ES-I3 (cell line): ENCODE measurements at regions not wholly inside any gene's neighbourhood (a gene's known extent, or its start where the extent isn't known, plus 50 kb on each side); places are given as distances from the start of the nearest gene placed in this dataset.
A peak's percentile ranks its signal among the peaks of the same experiment; 100 is the strongest.

Source experiments
- H3K36me3 ChIP-seq: 2 replicates; pipeline ENCODE4 v1.6.1; 2013; ENCODE audit warnings: mild to moderate bottlenecking, low read length, control low read depth, moderate library complexity; ENCODE audit not compliant: insufficient read depth
- H3K4me1 ChIP-seq: 2 replicates; pipeline ENCODE4 v1.6.1; 2013; ENCODE audit warnings: mild to moderate bottlenecking, control low read depth, low read length; ENCODE audit not compliant: insufficient read depth
- H3K9ac ChIP-seq: 2 replicates; pipeline ENCODE4 v1.6.1; 2013; ENCODE audit warnings: low read depth, mild to moderate bottlenecking, low read length, moderate library complexity
- H3K9me3 ChIP-seq: 2 replicates; pipeline ENCODE4 v1.6.1; 2013; ENCODE audit warnings: mild to moderate bottlenecking, low read length, moderate library complexity; ENCODE audit not compliant: control insufficient read depth, insufficient read depth

GRCh38 chr6:41439524-41440418 is 104.4 kb downstream of the NCR2 start:
- no peaks in the 10 kb centered on the region for H3K36me3 ChIP-seq
- no peaks in the 10 kb centered on the region for H3K9me3 ChIP-seq
- H3K9ac ChIP-seq, result no peak overlapping the region
- peaks cover 16% of the 10 kb centered on the region for H3K4me1 ChIP-seq

GRCh38 chr6:41440958-41441357 is 105.2 kb upstream of the FOXP4 start:
- H3K4me1 ChIP-seq, result peaks cover 15% of the 10 kb centered on the region; the same call in 1 of the 2 replicates
- no peaks in the 10 kb centered on the region for H3K9me3 ChIP-seq
- H3K36me3 ChIP-seq, result no peaks in the 10 kb centered on the region
- no peak overlapping the region for H3K9ac ChIP-seq

GRCh38 chr6:41441598-41442351 is 104.4 kb upstream of the FOXP4 start:
- H3K4me1 ChIP-seq, result peaks cover 15% of the 10 kb centered on the region; the same call in 1 of the 2 replicates
- H3K36me3 ChIP-seq, result no peaks in the 10 kb centered on the region
- no peaks in the 10 kb centered on the region for H3K9me3 ChIP-seq
- H3K9ac ChIP-seq, result no peak overlapping the region

- H3K9ac ChIP-seq, result no peak overlapping the region; the same call in 1 of the 2 replicates
- no peaks in the 10 kb centered on the region for H3K9me3 ChIP-seq
- H3K4me1 ChIP-seq, result peaks cover 15% of the 10 kb centered on the region; the same call in 1 of the 2 replicates
- no peaks in the 10 kb centered on the region for H3K36me3 ChIP-seq
These were observed 103.9 kb upstream of the FOXP4 start for GRCh38 chr6:41442352-41442672.

GRCh38 chr6:41442800-41443501 is 103.2 kb upstream of the FOXP4 start:
- H3K4me1 ChIP-seq, result peaks cover 15% of the 10 kb centered on the region; the same call in 1 of the 2 replicates
- H3K9ac ChIP-seq, result peak overlapping the region; percentile 66; the same call in 1 of the 2 replicates
- H3K36me3 ChIP-seq, result no peaks in the 10 kb centered on the region
- H3K9me3 ChIP-seq, result no peaks in the 10 kb centered on the region

GRCh38 chr6:41443616-41444525 is 102.3 kb upstream of the FOXP4 start:
- H3K9me3 ChIP-seq, result no peaks in the 10 kb centered on the region
- peaks cover 15% of the 10 kb centered on the region; the same call in 1 of the 2 replicates for H3K4me1 ChIP-seq
- peak overlapping the region; percentile 4; the same call in 1 of the 2 replicates for H3K9ac ChIP-seq
- no peaks in the 10 kb centered on the region for H3K36me3 ChIP-seq

- no peaks in the 10 kb centered on the region for H3K36me3 ChIP-seq
These were observed 100.9 kb upstream of the FOXP4 start for GRCh38 chr6:41445261-41445660.

GRCh38 chr6:41446132-41446531 is 100.0 kb upstream of the FOXP4 start:
- H3K36me3 ChIP-seq, result no peaks in the 10 kb centered on the region
- peaks cover 15% of the 10 kb centered on the region; the same call in 1 of the 2 replicates for H3K4me1 ChIP-seq
- no peaks in the 10 kb centered on the region for H3K9me3 ChIP-seq
- H3K9ac ChIP-seq, result no peak overlapping the region

More at GRCh38 chr6:41445261-41445660, 100.9 kb upstream of the FOXP4 start:
- H3K4me1 ChIP-seq, result peaks cover 15% of the 10 kb centered on the region; the same call in 1 of the 2 replicates
- H3K9me3 ChIP-seq, result no peaks in the 10 kb centered on the region
- no peak overlapping the region for H3K9ac ChIP-seq

GRCh38 chr6:41446907-41447545 is 99.2 kb upstream of the FOXP4 start:
- H3K36me3 ChIP-seq, result no peaks in the 10 kb centered on the region
- H3K4me1 ChIP-seq, result peaks cover 9% of the 10 kb centered on the region; the same call in 1 of the 2 replicates
- no peaks in the 10 kb centered on the region for H3K9me3 ChIP-seq
- no peak overlapping the region for H3K9ac ChIP-seq

- Histone ChIP-seq H3K4me1 (peaks cover 8% of the 10 kb centered on the region; the same call in 1 of the 2 replicates), H3K9me3 (no peaks in the 10 kb centered on the region), H3K9ac (no peak overlapping the region), H3K36me3 (no peaks in the 10 kb centered on the region)
These were observed 97.9 kb upstream of the FOXP4 start for GRCh38 chr6:41448256-41448655.

GRCh38 chr6:41449399-41450245 is 96.6 kb upstream of the FOXP4 start:
- no peaks in the 10 kb centered on the region for H3K9me3 ChIP-seq
- peaks cover 7% of the 10 kb centered on the region; the same call in 1 of the 2 replicates for H3K4me1 ChIP-seq
- no peak overlapping the region for H3K9ac ChIP-seq
- H3K36me3 ChIP-seq, result no peaks in the 10 kb centered on the region

- no peaks in the 10 kb centered on the region for H3K36me3 ChIP-seq
- H3K9me3 ChIP-seq, result no peaks in the 10 kb centered on the region
- peaks cover 6% of the 10 kb centered on the region for H3K4me1 ChIP-seq
- H3K9ac ChIP-seq, result no peak overlapping the region
These were observed 95.6 kb upstream of the FOXP4 start for GRCh38 chr6:41450581-41450980.
